ENCODE measurements at regions not wholly inside any gene's neighbourhood (a gene's known extent, or its start where the extent isn't known, plus 50 kb on each side); places are given as distances from the start of the nearest gene placed in this dataset.

DNA sequence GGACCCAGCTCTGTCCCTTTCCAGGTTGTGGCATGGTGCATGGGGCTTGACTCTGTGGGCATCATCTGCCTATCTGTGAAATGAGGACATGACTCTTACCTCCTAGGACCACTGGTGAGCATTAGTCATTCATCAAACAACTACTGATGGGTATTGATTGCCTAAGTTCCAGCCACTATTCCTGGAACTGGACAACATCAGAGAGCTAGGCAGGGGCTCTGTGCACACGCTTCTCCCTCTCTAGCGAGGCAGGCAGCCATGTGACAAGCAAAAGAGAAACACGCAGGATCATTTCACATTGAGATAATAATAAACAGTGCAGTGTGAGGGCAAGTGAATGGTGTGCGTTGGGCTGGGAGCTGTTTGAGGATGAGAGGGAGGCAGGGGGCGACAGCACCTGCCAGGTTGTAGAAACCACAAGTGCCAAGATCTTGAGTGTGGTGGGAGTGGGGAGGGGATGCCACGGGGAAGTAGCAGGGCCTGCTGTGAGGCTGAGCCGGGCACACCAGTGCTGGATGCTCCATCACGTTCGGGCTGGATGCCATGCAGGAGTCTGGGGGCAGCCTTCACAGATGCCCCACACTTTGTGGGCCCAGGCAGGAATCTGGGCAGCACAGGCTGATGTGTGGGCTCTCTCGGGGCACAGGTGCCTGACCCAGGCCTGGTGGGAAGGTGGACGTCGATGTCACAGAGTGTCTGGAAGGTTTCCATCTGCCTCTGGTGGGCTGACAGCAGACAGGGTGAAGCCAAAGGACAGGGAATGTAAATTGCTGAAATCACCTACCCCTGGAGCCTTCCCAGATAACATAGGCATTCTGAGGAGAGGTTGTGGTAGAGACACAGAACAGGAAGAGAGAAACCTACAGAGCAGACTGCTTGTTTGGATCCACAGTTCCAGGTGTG is 405.5 kb downstream of the RPS24 start:
- peaks cover 11% of the 10 kb centered on the region for H3K4me1 ChIP-seq
- intact Hi-C loops (cut with DNase I; ENCODE audit: low total_unique reads), result no loop called here

DNA sequence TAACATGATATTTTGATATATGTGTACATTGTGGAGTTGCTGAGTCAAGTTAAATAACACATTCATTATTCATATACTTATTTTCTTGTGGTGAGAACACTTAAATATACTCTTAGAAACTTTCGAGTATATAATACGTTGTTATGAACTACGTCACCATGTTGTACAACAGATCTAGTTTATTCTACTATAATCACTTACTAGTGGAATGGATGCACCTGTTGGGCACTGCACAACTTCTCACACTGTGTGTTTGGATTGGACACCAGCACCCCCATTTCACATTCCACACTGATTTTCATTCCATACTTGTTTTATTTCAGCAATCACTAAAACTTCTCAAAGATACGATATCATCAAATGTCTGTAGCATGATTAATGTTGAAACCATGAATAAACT is 407.3 kb downstream of the RPS24 start:
- H3K4me1 ChIP-seq, result peaks cover 10% of the 10 kb centered on the region
- no peak overlapping the region for H3K27ac ChIP-seq
- 93 to 94% methylated on average over 4 of the region's 4 CpGs for WGBS, 2 donors
- DNase-seq, result no peak
- no peaks in the 10 kb centered on the region for H3K27me3 ChIP-seq
- H3K36me3 ChIP-seq (ENCODE audit: low read depth, missing control alignments), result no peaks in the 10 kb centered on the region
- H3K4me3 ChIP-seq, result no peak overlapping the region
- no peaks in the 10 kb centered on the region for H3K9me3 ChIP-seq
- no peak for TF ChIP-seq POLR2A (IDR thresholded peaks at IDR 0.05)
- TF ChIP-seq, protein P1, sequence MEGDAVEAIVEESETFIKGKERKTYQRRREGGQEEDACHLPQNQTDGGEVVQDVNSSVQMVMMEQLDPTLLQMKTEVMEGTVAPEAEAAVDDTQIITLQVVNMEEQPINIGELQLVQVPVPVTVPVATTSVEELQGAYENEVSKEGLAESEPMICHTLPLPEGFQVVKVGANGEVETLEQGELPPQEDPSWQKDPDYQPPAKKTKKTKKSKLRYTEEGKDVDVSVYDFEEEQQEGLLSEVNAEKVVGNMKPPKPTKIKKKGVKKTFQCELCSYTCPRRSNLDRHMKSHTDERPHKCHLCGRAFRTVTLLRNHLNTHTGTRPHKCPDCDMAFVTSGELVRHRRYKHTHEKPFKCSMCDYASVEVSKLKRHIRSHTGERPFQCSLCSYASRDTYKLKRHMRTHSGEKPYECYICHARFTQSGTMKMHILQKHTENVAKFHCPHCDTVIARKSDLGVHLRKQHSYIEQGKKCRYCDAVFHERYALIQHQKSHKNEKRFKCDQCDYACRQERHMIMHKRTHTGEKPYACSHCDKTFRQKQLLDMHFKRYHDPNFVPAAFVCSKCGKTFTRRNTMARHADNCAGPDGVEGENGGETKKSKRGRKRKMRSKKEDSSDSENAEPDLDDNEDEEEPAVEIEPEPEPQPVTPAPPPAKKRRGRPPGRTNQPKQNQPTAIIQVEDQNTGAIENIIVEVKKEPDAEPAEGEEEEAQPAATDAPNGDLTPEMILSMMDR (IDR thresholded peaks at IDR 0.05), result no peak
- intact Hi-C loops (cut with DNase I; ENCODE audit: low total_unique reads), result no loop called here

More for the DNA sequence above, 405.5 kb downstream of the RPS24 start:
- Histone ChIP-seq H3K36me3 (ENCODE audit: low read depth, missing control alignments) (no peaks in the 10 kb centered on the region), H3K27ac (no peak overlapping the region), H3K27me3 (no peaks in the 10 kb centered on the region), H3K9me3 (no peaks in the 10 kb centered on the region), H3K4me3 (no peak overlapping the region)
- no peak for TF ChIP-seq POLR2A (IDR thresholded peaks at IDR 0.05)
- TF ChIP-seq, protein P1 (IDR thresholded peaks at IDR 0.05), result no peak
- 91% methylated on average over 12 of the region's 12 CpGs for WGBS, 2 donors
- no peak for DNase-seq

DNA sequence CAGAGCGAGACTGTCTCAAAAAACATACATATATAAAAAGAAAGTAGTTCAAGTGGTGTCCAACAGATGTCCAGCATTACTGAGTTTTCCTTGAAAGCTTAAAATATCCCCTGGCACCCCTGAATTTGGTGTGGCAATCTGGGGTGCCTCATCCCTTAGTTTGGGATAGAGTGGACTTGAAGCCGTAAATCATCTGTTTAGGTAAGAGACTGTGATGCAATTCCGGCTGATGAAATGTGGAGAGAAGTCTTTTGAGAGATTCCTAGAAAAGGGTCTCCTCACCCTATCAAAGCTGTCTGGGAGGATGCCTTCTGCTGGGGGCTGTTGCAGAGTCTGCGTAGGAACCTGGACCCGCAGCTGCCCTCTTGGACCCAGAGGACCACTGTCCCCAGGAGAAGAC is 408.0 kb downstream of the RPS24 start:
- H3K27me3 ChIP-seq, result no peaks in the 10 kb centered on the region
- no peaks in the 10 kb centered on the region for H3K9me3 ChIP-seq
- no peak overlapping the region for H3K27ac ChIP-seq
- DNase-seq, result no peak
- peaks cover 8% of the 10 kb centered on the region for H3K4me1 ChIP-seq
- H3K4me3 ChIP-seq, result no peak overlapping the region
- no peaks in the 10 kb centered on the region for H3K36me3 ChIP-seq (ENCODE audit: low read depth, missing control alignments)
- WGBS, 2 donors, result 95 to 96% methylated on average over 5 of the region's 5 CpGs
- intact Hi-C loops (cut with DNase I; ENCODE audit: low total_unique reads), result no loop called here
- no peak for TF ChIP-seq POLR2A (IDR thresholded peaks at IDR 0.05)
- TF ChIP-seq, protein P1 (IDR thresholded peaks at IDR 0.05), result no peak

DNA sequence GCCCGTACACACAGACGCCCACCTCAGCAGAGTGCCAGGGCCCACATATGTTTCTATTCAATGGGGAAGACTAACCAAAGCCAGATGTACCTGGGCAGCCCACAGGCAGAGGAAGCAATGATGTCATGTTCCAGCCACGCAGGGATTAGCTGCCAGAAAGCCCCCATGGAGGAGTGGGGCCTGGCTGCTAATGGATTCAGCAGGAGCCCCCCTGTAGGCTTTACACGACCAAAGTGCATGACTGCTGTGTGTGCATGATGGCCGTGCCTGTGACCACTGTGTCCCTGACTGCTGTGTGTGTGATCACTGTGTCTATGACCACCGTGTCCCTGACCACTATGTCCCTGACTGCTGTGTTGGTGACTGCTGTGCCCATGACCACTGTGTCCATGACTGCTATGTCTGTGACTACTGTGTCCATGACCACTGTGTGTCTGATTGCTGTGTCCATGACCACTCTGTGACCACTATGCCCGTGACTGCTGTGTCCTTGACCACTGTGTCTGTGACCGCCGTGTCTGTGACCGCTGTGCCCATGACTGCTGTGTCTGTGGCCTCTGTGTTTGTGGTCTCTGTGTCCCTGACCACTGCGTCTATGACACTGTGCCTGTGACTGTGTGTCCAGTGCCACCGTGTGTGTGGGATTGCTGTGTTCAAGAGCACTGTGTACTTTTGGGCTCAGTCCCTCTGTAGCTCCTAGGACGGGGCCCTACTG is 409.3 kb downstream of the RPS24 start:
- Histone ChIP-seq H3K27ac (no peak overlapping the region), H3K4me1 (peaks cover 8% of the 10 kb centered on the region), H3K9me3 (no peaks in the 10 kb centered on the region), H3K4me3 (no peak overlapping the region), H3K27me3 (no peaks in the 10 kb centered on the region), H3K36me3 (ENCODE audit: low read depth, missing control alignments) (no peaks in the 10 kb centered on the region)
- no peak for DNase-seq
- intact Hi-C loops (cut with DNase I; ENCODE audit: low total_unique reads), result no loop called here
- TF ChIP-seq POLR2A (IDR thresholded peaks at IDR 0.05), result no peak
- TF ChIP-seq, protein P1 (IDR thresholded peaks at IDR 0.05), result no peak
- 68 to 86% methylated on average over 10 to 13 of the region's 13 CpGs for WGBS, 2 donors

All from testis (tissue), 2 donors.